Prostate gland (tissue), 2 donors: ENCODE measurements at regions not wholly inside any gene's neighbourhood (a gene's known extent, or its start where the extent isn't known, plus 50 kb on each side); places are given as distances from the start of the nearest gene placed in this dataset.

Source experiments
- POLR2AphosphoS5 ChIP-seq: sonication (generic); formaldehyde crosslinking; IDR thresholded peaks from one replicate; pipeline ENCODE4 v1.6.1; 2017; ENCODE audit warnings: antibody characterized with exemption
- TF ChIP-seq, protein P1 (sequence below), 4 experiments: fragments of 200-600 bp in 2 of 4; fragments of 450-650 bp in 2 of 4; sonication (generic) in 2 of 4; IDR thresholded peaks; 1 replicate in 3 of 4; 2 replicates in 1 of 4; pipeline ENCODE4 v1.5.1; 2016 to 2019; ENCODE audit warnings: antibody characterized with exemption in 4 of 4, mild to moderate bottlenecking in 2 of 4, moderate library complexity in 2 of 4

DNA sequence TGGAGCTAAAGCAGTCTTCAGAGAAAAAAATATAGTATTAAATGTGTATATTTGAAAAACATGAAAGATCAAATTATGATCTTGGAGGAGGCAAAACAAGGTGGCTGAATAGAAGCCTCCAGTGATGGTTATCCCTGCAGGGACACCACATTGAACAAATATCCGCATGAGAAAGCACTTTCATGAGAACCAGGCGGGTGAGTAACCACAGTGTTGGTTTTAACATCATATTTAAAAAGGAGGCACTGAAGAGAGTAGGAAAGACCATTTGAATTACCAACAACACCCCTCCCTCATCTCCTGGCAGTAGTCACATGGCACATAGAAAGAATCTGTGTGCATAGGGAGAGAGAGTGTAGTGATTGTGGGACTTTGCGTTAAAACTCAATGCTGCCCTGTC, 759.6 kb upstream of the NRXN1 start:
- TF ChIP-seq, protein P1, sequence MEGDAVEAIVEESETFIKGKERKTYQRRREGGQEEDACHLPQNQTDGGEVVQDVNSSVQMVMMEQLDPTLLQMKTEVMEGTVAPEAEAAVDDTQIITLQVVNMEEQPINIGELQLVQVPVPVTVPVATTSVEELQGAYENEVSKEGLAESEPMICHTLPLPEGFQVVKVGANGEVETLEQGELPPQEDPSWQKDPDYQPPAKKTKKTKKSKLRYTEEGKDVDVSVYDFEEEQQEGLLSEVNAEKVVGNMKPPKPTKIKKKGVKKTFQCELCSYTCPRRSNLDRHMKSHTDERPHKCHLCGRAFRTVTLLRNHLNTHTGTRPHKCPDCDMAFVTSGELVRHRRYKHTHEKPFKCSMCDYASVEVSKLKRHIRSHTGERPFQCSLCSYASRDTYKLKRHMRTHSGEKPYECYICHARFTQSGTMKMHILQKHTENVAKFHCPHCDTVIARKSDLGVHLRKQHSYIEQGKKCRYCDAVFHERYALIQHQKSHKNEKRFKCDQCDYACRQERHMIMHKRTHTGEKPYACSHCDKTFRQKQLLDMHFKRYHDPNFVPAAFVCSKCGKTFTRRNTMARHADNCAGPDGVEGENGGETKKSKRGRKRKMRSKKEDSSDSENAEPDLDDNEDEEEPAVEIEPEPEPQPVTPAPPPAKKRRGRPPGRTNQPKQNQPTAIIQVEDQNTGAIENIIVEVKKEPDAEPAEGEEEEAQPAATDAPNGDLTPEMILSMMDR (IDR thresholded peaks at IDR 0.05) = no peak
- no peak for TF ChIP-seq POLR2AphosphoS5
